Upper lobe of left lung (tissue), 6 donors: ENCODE measurements at regions not wholly inside any gene's neighbourhood (a gene's known extent, or its start where the extent isn't known, plus 50 kb on each side); places are given as distances from the start of the nearest gene placed in this dataset.
"Not testable (repeated sequence)": the region's sequence is repeated elsewhere in the genome, so short reads cannot be mapped to it uniquely, and the experiment has no call there.

ENCODE experiments used
- ATAC-seq, 2 donors: fragments of 200-7000 bp; cut with Tn5 transposase; one replicate each; pipeline ENCODE4 v1.9.1; 2022; ENCODE audit warnings: mild to moderate bottlenecking in 2 of 2, moderate library complexity in 2 of 2; ENCODE audit not compliant: low FRiP score in 2 of 2
- DNase-seq, 2 donors: peaks; one replicate each; pipeline ENCODE4 v3.0.0-alpha.2; 2019 to 2020
- H3K27ac ChIP-seq, 4 donors: fragments of 200-600 bp; sonication (generic); one replicate each; pipeline ENCODE4 v1.5.1; 2016 to 2019
- H3K27me3 ChIP-seq, 4 donors: fragments of 200-600 bp; sonication (generic); one replicate each; pipeline ENCODE4 v1.5.1; 2017 to 2019
- H3K36me3 ChIP-seq, 4 donors: fragments of 200-600 bp; sonication (generic); one replicate each; pipeline ENCODE4 v1.5.1; 2016 to 2019
- H3K4me1 ChIP-seq, 4 donors: fragments of 200-600 bp; sonication (generic); one replicate each; pipeline ENCODE4 v1.5.1; 2018 to 2019
- H3K4me3 ChIP-seq, 4 donors: fragments of 200-600 bp; sonication (generic); one replicate each; pipeline ENCODE4 v1.5.1; 2017 to 2019; ENCODE audit warnings: mild to moderate bottlenecking in 2 of 4, moderate library complexity in 1 of 4
- H3K9me3 ChIP-seq, 4 donors: fragments of 200-600 bp; sonication (generic); one replicate each; pipeline ENCODE4 v1.5.1; 2018 to 2019
- CTCF ChIP-seq, 6 experiments: fragments of 450-650 bp in 4 of 6; fragments of 200-600 bp in 2 of 6; sonication (generic) in 2 of 6; IDR thresholded peaks; one replicate each; pipeline ENCODE4 v1.5.1; 2016 to 2019; ENCODE audit warnings: antibody characterized with exemption in 6 of 6
- EP300 ChIP-seq, 4 donors: sonication (generic); formaldehyde crosslinking; IDR thresholded peaks; one replicate each; pipeline ENCODE4 v1.5.1; 2017; ENCODE audit warnings: antibody characterized with exemption in 4 of 4, control low read depth in 2 of 4
- POLR2A ChIP-seq, 4 donors: fragments of 450-650 bp; IDR thresholded peaks; one replicate each; pipeline ENCODE4 v1.5.1; 2016 to 2017; ENCODE audit warnings: antibody characterized with exemption in 4 of 4, mild to moderate bottlenecking in 2 of 4
- POLR2AphosphoS5 ChIP-seq, 2 donors: sonication (generic); formaldehyde crosslinking; IDR thresholded peaks; one replicate each; pipeline ENCODE4 v1.5.1; 2017; ENCODE audit warnings: antibody characterized with exemption in 2 of 2
- WGBS, 2 donors: methylation state at CpG; one replicate each; pipeline ENCODE4 v1.1.5; 2017 to 2018; 5-methylcytosine and 5-hydroxymethylcytosine counted together
- donor health status: DM: no; HTN: no; CAD: no; lungs with moderate emphysema.
- donor health status: DM: no; HTN: yes; CAD: no; lungs with severe emphysema.

DNA sequence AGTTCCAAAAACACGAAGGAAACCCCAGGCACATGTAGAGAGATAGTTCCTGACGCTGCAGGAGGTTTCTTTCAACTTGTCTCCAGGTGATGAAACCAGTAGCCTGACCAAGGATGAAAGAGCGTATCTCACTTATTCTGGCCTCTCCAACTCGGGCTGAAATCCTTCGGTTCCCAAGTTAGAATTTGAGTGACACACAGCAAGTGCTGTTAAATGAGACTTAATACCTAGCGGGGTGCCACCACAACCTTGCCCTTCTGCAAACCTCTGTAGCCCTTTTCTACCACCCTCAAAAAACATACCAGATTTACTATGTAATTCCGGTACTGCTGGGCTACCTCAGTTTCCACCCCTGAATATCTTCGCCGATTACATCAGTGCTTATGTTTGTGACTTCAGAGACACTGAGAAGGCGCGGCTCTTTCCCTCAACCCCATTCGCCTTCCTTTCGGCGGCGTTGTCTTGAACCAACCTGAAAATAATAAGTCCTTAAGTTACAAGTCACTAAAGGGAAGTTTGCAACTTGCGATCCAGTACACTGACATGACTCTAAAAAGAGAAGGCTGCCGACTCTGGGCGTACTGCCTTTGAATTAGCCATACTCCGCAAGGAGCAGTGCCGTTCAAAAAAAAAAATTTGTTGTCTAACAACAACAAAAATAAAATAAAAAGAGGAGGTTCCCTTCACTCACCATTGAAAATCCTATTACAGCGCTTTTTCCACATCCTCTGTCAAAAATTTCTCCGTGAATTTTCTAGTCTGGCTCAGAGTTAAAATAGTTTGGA lies 194.9 kb upstream of the ZNF184 start:
- DNase-seq: no peak
- Histone ChIP-seq H3K27me3 (peaks cover 0 to 56% (median 22%) of the 10 kb centered on the region in 4 donors), H3K9me3 (no peaks in the 10 kb centered on the region), H3K27ac (no peak overlapping the region), H3K4me1 (peaks cover 0 to 25% (median 6%) of the 10 kb centered on the region in 4 donors), H3K36me3 (no peaks in the 10 kb centered on the region), H3K4me3 (peak overlapping the region in 1 of 4 donors; percentile 19)
- no peak for ATAC-seq
- TF ChIP-seq POLR2AphosphoS5 (IDR thresholded peaks at IDR 0.05) (no peak), CTCF (IDR thresholded peaks at IDR 0.05) (no peak), POLR2A (IDR thresholded peaks at IDR 0.05) (no peak), EP300 (IDR thresholded peaks at IDR 0.05) (no peak)
- WGBS, 2 donors: 6 to 8% methylated on average over 22 of the region's 22 CpGs

- peaks cover 0 to 53% (median 19%) of the 10 kb centered on the region in 4 donors for H3K27me3 ChIP-seq
These were observed 194.2 kb upstream of the ZNF184 start for GRCh38 chr6:27667016-27667656.

GRCh38 chr6:27662769-27663168 lies 189.9 kb upstream of the ZNF184 start:
- H3K9me3 ChIP-seq: no peaks in the 10 kb centered on the region
- H3K36me3 ChIP-seq: no peaks in the 10 kb centered on the region
- no peak overlapping the region for H3K4me3 ChIP-seq
- peaks cover 0 to 13% (median under 1%) of the 10 kb centered on the region in 4 donors for H3K27me3 ChIP-seq
- no peak for ATAC-seq
- TF ChIP-seq CTCF (IDR thresholded peaks at IDR 0.05): no peak
- TF ChIP-seq POLR2AphosphoS5 (IDR thresholded peaks at IDR 0.05): no peak
- no peak for TF ChIP-seq POLR2A (IDR thresholded peaks at IDR 0.05)
- no peak for TF ChIP-seq EP300 (IDR thresholded peaks at IDR 0.05)
- peaks cover 0 to under 1% (median 0%) of the 10 kb centered on the region in 4 donors for H3K4me1 ChIP-seq
- no peak overlapping the region for H3K27ac ChIP-seq
- DNase-seq: no peak
- WGBS, 2 donors: 15 to 20% methylated on average over 1 of the region's 1 CpG

More at GRCh38 chr6:27667016-27667656, 194.2 kb upstream of the ZNF184 start:
- H3K4me3 ChIP-seq: no peak overlapping the region
- H3K27ac ChIP-seq: no peak overlapping the region
- no peaks in the 10 kb centered on the region for H3K9me3 ChIP-seq
- 10 to 13% methylated on average over 14 of the region's 14 CpGs for WGBS, 2 donors
- H3K36me3 ChIP-seq: no peaks in the 10 kb centered on the region
- ATAC-seq (no peak), DNase-seq (no peak)
- no peak for TF ChIP-seq CTCF (IDR thresholded peaks at IDR 0.05)
- no peak for TF ChIP-seq POLR2A (IDR thresholded peaks at IDR 0.05)
- TF ChIP-seq EP300 (IDR thresholded peaks at IDR 0.05): no peak
- no peak for TF ChIP-seq POLR2AphosphoS5 (IDR thresholded peaks at IDR 0.05)
- peaks cover 0 to 18% (median 2%) of the 10 kb centered on the region in 4 donors for H3K4me1 ChIP-seq

GRCh38 chr6:27662212-27662611 lies 189.3 kb upstream of the ZNF184 start:
- H3K27me3 ChIP-seq, H3K4me1 ChIP-seq, DNase-seq, ATAC-seq, H3K9me3 ChIP-seq, H3K4me3 ChIP-seq, H3K27ac ChIP-seq, H3K36me3 ChIP-seq: not testable (repeated sequence)
- WGBS, 2 donors: 85 to 93% methylated on average over 5 of the region's 5 CpGs

DNA sequence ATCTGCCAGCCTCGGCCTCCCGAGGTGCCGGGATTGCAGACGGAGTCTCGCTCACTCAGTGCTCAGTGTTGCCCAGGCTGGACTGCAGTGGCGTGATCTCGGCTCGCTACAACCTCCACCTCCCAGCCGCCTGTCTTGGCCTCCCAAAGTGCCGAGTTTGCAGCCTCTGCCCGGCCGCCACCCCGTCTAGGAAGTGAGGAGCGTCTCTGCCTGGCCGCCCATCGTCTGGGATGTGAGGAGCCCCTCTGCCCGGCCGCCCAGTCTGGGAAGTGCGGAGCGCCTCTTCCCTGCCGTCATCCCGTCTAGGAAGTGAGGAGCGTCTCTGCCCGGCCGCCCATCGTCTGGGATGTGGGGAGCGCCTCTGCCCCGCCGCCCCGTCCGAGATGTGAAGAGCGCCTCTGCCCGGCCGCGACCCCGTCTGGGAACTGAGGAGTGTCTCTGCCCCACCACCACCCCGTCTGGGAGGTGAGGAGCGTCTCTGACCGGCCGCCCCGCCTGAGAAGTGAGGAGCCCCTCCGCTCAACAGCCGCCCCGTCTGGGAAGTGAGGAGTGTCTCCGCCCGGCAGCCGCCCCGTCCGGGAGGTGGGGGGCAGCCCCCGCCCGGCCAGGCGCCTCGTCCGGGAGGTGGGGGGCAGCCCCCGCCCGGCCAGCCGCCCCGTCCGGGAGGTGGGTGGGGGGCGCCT lies 180.4 kb upstream of the ZNF184 start:
- not testable (repeated sequence) for H3K4me1 ChIP-seq, H3K4me3 ChIP-seq, H3K27me3 ChIP-seq, ATAC-seq, H3K27ac ChIP-seq, H3K36me3 ChIP-seq
- DNase-seq: peak in 1 of 2 donors; percentile 59
- 26 to 64% methylated on average over 13 to 30 of the region's 60 CpGs for WGBS, 2 donors
- H3K9me3 ChIP-seq: peaks cover 0 to 11% (median 0%) of the 10 kb centered on the region in 4 donors
